GM23338 (cell line): ENCODE measurements at regions not wholly inside any gene's neighbourhood (a gene's known extent, or its start where the extent isn't known, plus 50 kb on each side); places are given as distances from the start of the nearest gene placed in this dataset.

ENCODE experiments used
- ATAC-seq: fragments of 200-7000 bp; cut with Tn5 transposase; 3 replicates; pipeline ENCODE4 v1.9.1; 2020
- DNase-seq: peaks from one replicate; pipeline ENCODE4 v3.0.0-alpha.2; 2015; ENCODE audit warnings: low spot score
- H2AFZ ChIP-seq: fragments of 200-600 bp; sonication (generic); 2 replicates; pipeline ENCODE4 v1.8.0; 2016; ENCODE audit warnings: antibody characterized with exemption, mild to moderate bottlenecking, moderate library complexity
- H3F3A ChIP-seq: fragments of 200-600 bp; sonication (generic); replicated peaks from 2 replicates; pipeline ENCODE4 v1.8.0; 2017; ENCODE audit warnings: antibody characterized with exemption, mixed run types, low read depth
- H3K27ac ChIP-seq: fragments of 200-600 bp; sonication (generic); 2 replicates; pipeline ENCODE4 v1.6.1; 2016; ENCODE audit warnings: low read depth
- H3K27me3 ChIP-seq: fragments of 200-600 bp; sonication (generic); 2 replicates; pipeline ENCODE4 v1.8.0; 2016; ENCODE audit warnings: mild to moderate bottlenecking, mixed run types, moderate library complexity; ENCODE audit not compliant: insufficient read depth
- H3K36me3 ChIP-seq: fragments of 200-600 bp; sonication (generic); 2 replicates; pipeline ENCODE4 v1.8.0; 2016; ENCODE audit warnings: mild to moderate bottlenecking; ENCODE audit not compliant: insufficient read depth
- H3K4me1 ChIP-seq: fragments of 200-600 bp; sonication (generic); 2 replicates; pipeline ENCODE4 v1.8.0; 2016; ENCODE audit warnings: mild to moderate bottlenecking, moderate library complexity; ENCODE audit not compliant: insufficient read depth
- H3K4me2 ChIP-seq: fragments of 200-600 bp; sonication (generic); 2 replicates; pipeline ENCODE4 v1.7.1; 2017; ENCODE audit warnings: mixed run types
- H3K4me3 ChIP-seq: fragments of 200-600 bp; sonication (generic); 2 replicates; pipeline ENCODE4 v1.6.1; 2016; ENCODE audit warnings: mixed run types
- H3K79me2 ChIP-seq: fragments of 200-600 bp; sonication (generic); replicated peaks from 2 replicates; pipeline ENCODE4 v1.8.0; 2017; ENCODE audit warnings: mild to moderate bottlenecking; ENCODE audit not compliant: insufficient read depth
- H3K9me2 ChIP-seq: fragments of 200-600 bp; sonication (generic); 2 replicates; pipeline ENCODE4 v1.8.0; 2017; ENCODE audit not compliant: insufficient read depth
- H4K20me1 ChIP-seq: fragments of 200-600 bp; sonication (generic); replicated peaks from 2 replicates; pipeline ENCODE4 v1.8.0; 2017; ENCODE audit warnings: mild to moderate bottlenecking; ENCODE audit not compliant: insufficient read depth
- H3K27ac Mint-ChIP-seq: 2 replicates; pipeline ENCODE4 v1.8.0; 2020; ENCODE audit warnings: inconsistent platforms, mild to moderate bottlenecking, moderate library complexity, mixed read lengths
- H3K27me3 Mint-ChIP-seq: 3 replicates; pipeline ENCODE4 v1.8.0; 2022; ENCODE audit warnings: low read depth, mild to moderate bottlenecking, moderate library complexity, mixed read lengths, inconsistent platforms; ENCODE audit not compliant: insufficient read depth, poor library complexity
- H3K36me3 Mint-ChIP-seq: 3 replicates; pipeline ENCODE4 v1.8.0; 2021; ENCODE audit warnings: low read depth, mild to moderate bottlenecking, inconsistent platforms, moderate library complexity, mixed read lengths
- H3K4me1 Mint-ChIP-seq: 3 replicates; pipeline ENCODE4 v1.8.0; 2020; ENCODE audit warnings: mild to moderate bottlenecking, inconsistent platforms, mixed read lengths
- H3K4me3 Mint-ChIP-seq: 3 replicates; pipeline ENCODE4 v1.8.0; 2021; ENCODE audit warnings: moderate library complexity, mild to moderate bottlenecking, inconsistent platforms, mixed read lengths
- H3K9me3 Mint-ChIP-seq: 3 replicates; pipeline ENCODE4 v1.8.0; 2020; ENCODE audit warnings: moderate library complexity, mild to moderate bottlenecking, inconsistent platforms, mixed read lengths
- CTCF ChIP-seq, 2 experiments: fragments of 200-600 bp in 1 of 2; sonication (generic) in 1 of 2; conservative IDR thresholded peaks; 2 replicates each; pipeline versions ENCODE4 v1.5.1 to v1.6.1; 2016 to 2017; ENCODE audit warnings: antibody characterized with exemption in 2 of 2, low read depth in 2 of 2, mild to moderate bottlenecking in 2 of 2, moderate library complexity in 1 of 2
- EZH2 ChIP-seq: fragments of 200-600 bp; sonication (generic); IDR thresholded peaks from one replicate; pipeline ENCODE4 v1.8.0; 2017; ENCODE audit warnings: antibody characterized with exemption, mild to moderate bottlenecking, low read depth; ENCODE audit not compliant: unreplicated experiment
- EZH2phosphoT487 ChIP-seq: fragments of 200-600 bp; sonication (generic); IDR thresholded peaks from one replicate; pipeline ENCODE4 v1.8.1; 2018; ENCODE audit warnings: antibody characterized with exemption; ENCODE audit not compliant: unreplicated experiment
- JUNB ChIP-seq: IDR thresholded peaks from one replicate; pipeline ENCODE4 v1.6.1; 2016; ENCODE audit warnings: antibody characterized with exemption; ENCODE audit not compliant: unreplicated experiment
- POLR2AphosphoS5 ChIP-seq: IDR thresholded peaks from 2 replicates; pipeline ENCODE4 v1.6.1; 2016; ENCODE audit warnings: antibody characterized with exemption, low read depth
- REST ChIP-seq: IDR thresholded peaks from one replicate; pipeline ENCODE4 v1.6.1; 2018; ENCODE audit warnings: antibody characterized with exemption; ENCODE audit not compliant: unreplicated experiment
- ZNF114 ChIP-seq: fragments of 250-450 bp; sonication (Bioruptor Pico); IDR thresholded peaks from 2 replicates; pipeline ENCODE4 v1.5.0; 2020; ENCODE audit warnings: mild to moderate bottlenecking, moderate library complexity
- ZNF331 ChIP-seq: fragments of 250-450 bp; sonication (Bioruptor Pico); IDR thresholded peaks from 2 replicates; pipeline ENCODE4 v1.5.0; 2020; ENCODE audit warnings: low read depth, mild to moderate bottlenecking, moderate library complexity
- TF ChIP-seq, protein P1 (sequence below): fragments of 250-450 bp; sonication (Bioruptor Pico); IDR thresholded peaks from 2 replicates; pipeline ENCODE4 v1.5.0; 2020; ENCODE audit warnings: mild to moderate bottlenecking, moderate library complexity

GRCh38 chr13:69485991-69486592, 621.5 kb upstream of the ATXN8OS start:
- no peak for ATAC-seq
- H3K27me3 Mint-ChIP-seq = peaks cover 6% of the 10 kb centered on the region

More at GRCh38 chr13:69485991-69486592, 621.5 kb upstream of the ATXN8OS start:
- peaks cover 25% of the 10 kb centered on the region for H3K36me3 ChIP-seq
- no peaks in the 10 kb centered on the region for H3K9me2 ChIP-seq
- H3K4me3 ChIP-seq = no peak overlapping the region
- Mint-ChIP-seq H3K27ac (no peak overlapping the region), H3K4me1 (no peaks in the 10 kb centered on the region), H3K4me3 (no peak overlapping the region), H3K9me3 (peaks cover 73% of the 10 kb centered on the region), H3K36me3 (peaks cover 48% of the 10 kb centered on the region; the same call in 2 of the 3 replicates)
- no peaks in the 10 kb centered on the region for H4K20me1 ChIP-seq
- no peaks in the 10 kb centered on the region for H3K27me3 ChIP-seq
- no peak overlapping the region for H3K27ac ChIP-seq
- DNase-seq = peak; percentile 36
- H3K79me2 ChIP-seq = no peaks in the 10 kb centered on the region
- no peak overlapping the region for H3K4me2 ChIP-seq
- no peaks in the 10 kb centered on the region for H3K4me1 ChIP-seq
- no peak overlapping the region for H2AFZ ChIP-seq
- H3F3A ChIP-seq = no peaks in the 10 kb centered on the region
- no peak for TF ChIP-seq EZH2
- TF ChIP-seq EZH2phosphoT487 = no peak
- no peak for TF ChIP-seq JUNB
- no peak for TF ChIP-seq POLR2AphosphoS5
- no peak for TF ChIP-seq REST
- no peak for TF ChIP-seq CTCF (conservative IDR thresholded peaks at IDR 0.05; ENCODE audit: low read depth in 2 of 2)
- TF ChIP-seq ZNF331 (CRISPR knock-in tag) = no peak
- TF ChIP-seq ZNF114 (CRISPR knock-in tag) = no peak
- TF ChIP-seq, protein P1, sequence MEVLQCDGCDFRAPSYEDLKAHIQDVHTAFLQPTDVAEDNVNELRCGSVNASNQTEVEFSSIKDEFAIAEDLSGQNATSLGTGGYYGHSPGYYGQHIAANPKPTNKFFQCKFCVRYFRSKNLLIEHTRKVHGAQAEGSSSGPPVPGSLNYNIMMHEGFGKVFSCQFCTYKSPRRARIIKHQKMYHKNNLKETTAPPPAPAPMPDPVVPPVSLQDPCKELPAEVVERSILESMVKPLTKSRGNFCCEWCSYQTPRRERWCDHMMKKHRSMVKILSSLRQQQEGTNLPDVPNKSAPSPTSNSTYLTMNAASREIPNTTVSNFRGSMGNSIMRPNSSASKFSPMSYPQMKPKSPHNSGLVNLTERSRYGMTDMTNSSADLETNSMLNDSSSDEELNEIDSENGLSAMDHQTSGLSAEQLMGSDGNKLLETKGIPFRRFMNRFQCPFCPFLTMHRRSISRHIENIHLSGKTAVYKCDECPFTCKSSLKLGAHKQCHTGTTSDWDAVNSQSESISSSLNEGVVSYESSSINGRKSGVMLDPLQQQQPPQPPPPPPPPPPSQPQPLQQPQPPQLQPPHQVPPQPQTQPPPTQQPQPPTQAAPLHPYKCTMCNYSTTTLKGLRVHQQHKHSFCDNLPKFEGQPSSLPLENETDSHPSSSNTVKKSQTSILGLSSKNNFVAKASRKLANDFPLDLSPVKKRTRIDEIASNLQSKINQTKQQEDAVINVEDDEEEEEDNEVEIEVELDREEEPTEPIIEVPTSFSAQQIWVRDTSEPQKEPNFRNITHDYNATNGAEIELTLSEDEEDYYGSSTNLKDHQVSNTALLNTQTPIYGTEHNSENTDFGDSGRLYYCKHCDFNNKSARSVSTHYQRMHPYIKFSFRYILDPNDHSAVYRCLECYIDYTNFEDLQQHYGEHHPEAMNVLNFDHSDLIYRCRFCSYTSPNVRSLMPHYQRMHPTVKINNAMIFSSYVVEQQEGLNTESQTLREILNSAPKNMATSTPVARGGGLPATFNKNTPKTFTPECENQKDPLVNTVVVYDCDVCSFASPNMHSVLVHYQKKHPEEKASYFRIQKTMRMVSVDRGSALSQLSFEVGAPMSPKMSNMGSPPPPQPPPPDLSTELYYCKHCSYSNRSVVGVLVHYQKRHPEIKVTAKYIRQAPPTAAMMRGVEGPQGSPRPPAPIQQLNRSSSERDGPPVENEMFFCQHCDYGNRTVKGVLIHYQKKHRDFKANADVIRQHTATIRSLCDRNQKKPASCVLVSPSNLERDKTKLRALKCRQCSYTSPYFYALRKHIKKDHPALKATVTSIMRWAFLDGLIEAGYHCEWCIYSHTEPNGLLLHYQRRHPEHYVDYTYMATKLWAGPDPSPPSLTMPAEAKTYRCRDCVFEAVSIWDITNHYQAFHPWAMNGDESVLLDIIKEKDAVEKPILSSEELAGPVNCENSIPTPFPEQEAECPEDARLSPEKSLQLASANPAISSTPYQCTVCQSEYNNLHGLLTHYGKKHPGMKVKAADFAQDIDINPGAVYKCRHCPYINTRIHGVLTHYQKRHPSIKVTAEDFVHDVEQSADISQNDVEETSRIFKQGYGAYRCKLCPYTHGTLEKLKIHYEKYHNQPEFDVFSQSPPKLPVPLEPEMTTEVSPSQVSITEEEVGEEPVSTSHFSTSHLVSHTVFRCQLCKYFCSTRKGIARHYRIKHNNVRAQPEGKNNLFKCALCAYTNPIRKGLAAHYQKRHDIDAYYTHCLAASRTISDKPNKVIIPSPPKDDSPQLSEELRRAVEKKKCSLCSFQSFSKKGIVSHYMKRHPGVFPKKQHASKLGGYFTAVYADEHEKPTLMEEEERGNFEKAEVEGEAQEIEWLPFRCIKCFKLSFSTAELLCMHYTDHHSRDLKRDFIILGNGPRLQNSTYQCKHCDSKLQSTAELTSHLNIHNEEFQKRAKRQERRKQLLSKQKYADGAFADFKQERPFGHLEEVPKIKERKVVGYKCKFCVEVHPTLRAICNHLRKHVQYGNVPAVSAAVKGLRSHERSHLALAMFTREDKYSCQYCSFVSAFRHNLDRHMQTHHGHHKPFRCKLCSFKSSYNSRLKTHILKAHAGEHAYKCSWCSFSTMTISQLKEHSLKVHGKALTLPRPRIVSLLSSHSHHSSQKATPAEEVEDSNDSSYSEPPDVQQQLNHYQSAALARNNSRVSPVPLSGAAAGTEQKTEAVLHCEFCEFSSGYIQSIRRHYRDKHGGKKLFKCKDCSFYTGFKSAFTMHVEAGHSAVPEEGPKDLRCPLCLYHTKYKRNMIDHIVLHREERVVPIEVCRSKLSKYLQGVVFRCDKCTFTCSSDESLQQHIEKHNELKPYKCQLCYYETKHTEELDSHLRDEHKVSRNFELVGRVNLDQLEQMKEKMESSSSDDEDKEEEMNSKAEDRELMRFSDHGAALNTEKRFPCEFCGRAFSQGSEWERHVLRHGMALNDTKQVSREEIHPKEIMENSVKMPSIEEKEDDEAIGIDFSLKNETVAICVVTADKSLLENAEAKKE (CRISPR knock-in tag) = no peak
